Progenitor cell of endocrine pancreas (in vitro differentiated cells): ENCODE measurements at regions not wholly inside any gene's neighbourhood (a gene's known extent, or its start where the extent isn't known, plus 50 kb on each side); places are given as distances from the start of the nearest gene placed in this dataset.

Experiments used
- DNase-seq: peaks from one replicate; pipeline ENCODE4 v3.0.0; 2021; ENCODE audit warnings: low spot score; ENCODE audit not compliant: unreplicated experiment
- H3K27ac Mint-ChIP-seq: 2 replicates; pipeline ENCODE4 v1.8.0; 2021; ENCODE audit warnings: mild to moderate bottlenecking, moderate library complexity, mixed read lengths
- H3K27me3 Mint-ChIP-seq: 2 replicates; pipeline ENCODE4 v1.8.0; 2021; ENCODE audit warnings: mixed read lengths
- H3K36me3 Mint-ChIP-seq: 2 replicates; pipeline ENCODE4 v1.8.0; 2022; ENCODE audit warnings: mixed read lengths; ENCODE audit not compliant: insufficient read depth
- H3K4me1 Mint-ChIP-seq: 2 replicates; pipeline ENCODE4 v1.8.0; 2021; ENCODE audit warnings: low read depth, mixed read lengths
- H3K4me3 Mint-ChIP-seq: 2 replicates; pipeline ENCODE4 v1.8.0; 2021; ENCODE audit warnings: low read depth, mild to moderate bottlenecking, moderate library complexity, mixed read lengths
- H3K9me3 Mint-ChIP-seq: 2 replicates; pipeline ENCODE4 v1.8.0; 2021; ENCODE audit warnings: low read depth, mixed read lengths
- TF ChIP-seq, protein P1 (sequence below): fragments of 200-600 bp; sonication (generic); IDR thresholded peaks from one replicate; pipeline ENCODE4 v1.5.0; 2021; ENCODE audit warnings: antibody characterized with exemption, mild to moderate bottlenecking; ENCODE audit not compliant: unreplicated experiment

DNA sequence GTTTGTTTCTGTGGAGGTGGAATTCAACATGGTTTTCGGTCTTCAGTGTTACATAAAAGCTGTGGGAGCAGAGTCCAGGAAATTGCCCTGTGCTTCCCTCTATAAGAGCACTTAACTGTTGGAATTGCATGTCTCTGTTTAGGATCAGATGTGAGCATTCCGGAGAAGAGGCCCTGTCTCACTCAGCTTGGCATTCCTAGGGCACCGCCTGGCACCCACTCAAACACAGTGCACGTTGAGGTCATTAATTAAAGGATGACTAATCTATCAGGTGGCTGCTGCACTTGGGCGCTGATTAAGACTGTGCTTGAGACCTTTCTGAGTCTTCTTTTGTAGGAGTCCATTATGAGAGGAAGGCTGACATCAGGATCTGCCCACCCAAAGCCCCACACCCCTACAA, 82.8 kb upstream of the VIPR2 start:
- no peaks in the 10 kb centered on the region for H3K4me1 Mint-ChIP-seq
- no peak for DNase-seq
- H3K27me3 Mint-ChIP-seq, result no peaks in the 10 kb centered on the region
- H3K27ac Mint-ChIP-seq, result no peak overlapping the region
- H3K4me3 Mint-ChIP-seq, result no peak overlapping the region
- peaks cover 37% of the 10 kb centered on the region for H3K9me3 Mint-ChIP-seq
- H3K36me3 Mint-ChIP-seq, result no peaks in the 10 kb centered on the region
- TF ChIP-seq, protein P1, sequence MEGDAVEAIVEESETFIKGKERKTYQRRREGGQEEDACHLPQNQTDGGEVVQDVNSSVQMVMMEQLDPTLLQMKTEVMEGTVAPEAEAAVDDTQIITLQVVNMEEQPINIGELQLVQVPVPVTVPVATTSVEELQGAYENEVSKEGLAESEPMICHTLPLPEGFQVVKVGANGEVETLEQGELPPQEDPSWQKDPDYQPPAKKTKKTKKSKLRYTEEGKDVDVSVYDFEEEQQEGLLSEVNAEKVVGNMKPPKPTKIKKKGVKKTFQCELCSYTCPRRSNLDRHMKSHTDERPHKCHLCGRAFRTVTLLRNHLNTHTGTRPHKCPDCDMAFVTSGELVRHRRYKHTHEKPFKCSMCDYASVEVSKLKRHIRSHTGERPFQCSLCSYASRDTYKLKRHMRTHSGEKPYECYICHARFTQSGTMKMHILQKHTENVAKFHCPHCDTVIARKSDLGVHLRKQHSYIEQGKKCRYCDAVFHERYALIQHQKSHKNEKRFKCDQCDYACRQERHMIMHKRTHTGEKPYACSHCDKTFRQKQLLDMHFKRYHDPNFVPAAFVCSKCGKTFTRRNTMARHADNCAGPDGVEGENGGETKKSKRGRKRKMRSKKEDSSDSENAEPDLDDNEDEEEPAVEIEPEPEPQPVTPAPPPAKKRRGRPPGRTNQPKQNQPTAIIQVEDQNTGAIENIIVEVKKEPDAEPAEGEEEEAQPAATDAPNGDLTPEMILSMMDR, result no peak

DNA sequence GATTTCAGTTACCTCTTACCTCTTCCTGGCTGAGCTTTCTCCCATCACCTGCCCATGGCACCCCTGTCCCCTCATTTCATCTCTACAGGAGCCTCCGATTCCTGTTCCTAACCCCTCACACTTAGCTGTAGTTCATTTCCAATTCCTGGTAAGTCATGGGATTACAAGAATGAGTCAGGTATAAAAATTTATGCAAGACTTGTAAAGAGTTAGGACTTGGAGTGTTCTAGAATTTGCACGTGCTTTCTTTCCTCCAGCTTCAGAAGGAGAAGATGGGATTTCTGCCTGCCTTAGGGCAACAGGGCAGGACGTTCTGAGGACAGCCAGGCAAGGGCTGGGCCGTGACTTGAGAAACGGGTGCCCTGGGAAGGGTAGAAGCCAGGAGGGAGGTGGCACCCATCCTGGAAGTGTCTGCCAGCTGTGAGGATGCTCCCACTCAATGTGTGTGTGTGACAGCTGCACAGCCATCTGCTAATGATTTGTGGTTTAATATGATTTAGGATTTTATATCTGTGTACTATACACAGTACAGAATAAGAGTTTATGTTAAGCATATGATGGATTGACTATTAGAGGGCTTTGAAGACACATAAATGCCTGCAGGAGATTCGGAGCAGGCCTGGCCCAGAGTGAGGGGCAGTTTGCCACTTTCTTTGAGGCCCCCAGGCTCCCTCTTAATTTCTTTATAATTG, 81.5 kb upstream of the VIPR2 start:
- H3K4me1 Mint-ChIP-seq, result no peaks in the 10 kb centered on the region
- H3K27me3 Mint-ChIP-seq, result no peaks in the 10 kb centered on the region
- DNase-seq, result no peak
- no peak overlapping the region for H3K27ac Mint-ChIP-seq
- TF ChIP-seq, protein P1, result no peak
- no peak overlapping the region for H3K4me3 Mint-ChIP-seq
- H3K9me3 Mint-ChIP-seq, result peaks cover 32% of the 10 kb centered on the region
- H3K36me3 Mint-ChIP-seq, result no peaks in the 10 kb centered on the region

DNA sequence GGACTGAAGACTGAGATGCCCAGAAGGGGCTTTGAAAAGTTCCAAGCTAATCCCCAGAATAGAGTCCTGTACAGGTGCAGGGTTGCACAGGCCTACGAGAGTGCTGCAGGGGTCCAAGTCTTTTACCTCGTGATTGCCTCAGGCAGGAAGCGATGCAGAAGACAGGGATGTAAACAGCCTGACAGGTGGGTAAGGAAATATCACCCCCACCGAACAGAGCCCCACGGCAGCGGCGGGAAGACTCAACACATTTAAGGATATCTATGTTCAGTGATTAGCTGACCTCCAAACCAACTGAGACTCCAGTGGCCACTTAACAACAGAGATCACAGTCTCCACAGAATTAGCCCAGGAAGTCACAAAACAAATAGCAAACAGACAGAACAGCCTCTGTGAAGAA, 73.9 kb upstream of the VIPR2 start:
- H3K9me3 Mint-ChIP-seq, result peaks cover 36% of the 10 kb centered on the region
- TF ChIP-seq, protein P1, result no peak
- H3K36me3 Mint-ChIP-seq, result peaks cover 2% of the 10 kb centered on the region
- H3K4me3 Mint-ChIP-seq, result no peak overlapping the region
- no peaks in the 10 kb centered on the region for H3K27me3 Mint-ChIP-seq
- no peaks in the 10 kb centered on the region for H3K4me1 Mint-ChIP-seq
- no peak for DNase-seq
- H3K27ac Mint-ChIP-seq, result no peak overlapping the region

DNA sequence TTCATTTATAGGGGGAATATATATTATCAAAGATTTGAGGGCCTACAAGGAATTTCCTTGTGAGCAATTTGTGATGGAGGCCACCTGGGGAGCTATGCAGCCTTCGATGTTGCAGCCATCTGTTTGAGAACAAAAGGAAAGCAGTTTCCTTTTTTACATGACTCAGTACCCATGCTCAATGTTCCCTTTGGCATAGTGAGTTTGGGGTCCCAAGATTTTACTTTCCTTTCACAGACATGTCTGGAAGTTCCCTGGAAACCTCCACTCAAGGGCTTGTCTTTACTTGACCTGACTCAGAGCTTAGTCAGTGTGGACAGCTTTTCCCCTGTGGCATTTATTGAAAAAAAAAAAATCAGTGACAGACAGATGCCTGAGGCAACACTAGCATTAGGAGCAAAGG, 73.5 kb upstream of the VIPR2 start:
- Mint-ChIP-seq H3K4me3 (no peak overlapping the region), H3K27ac (no peak overlapping the region)

GRCh38 chr7:159215076-159215475, 70.4 kb upstream of the VIPR2 start:
- TF ChIP-seq, protein P1, result no peak
- DNase-seq, result no peak
- Mint-ChIP-seq H3K27ac (no peak overlapping the region), H3K36me3 (peaks cover 2% of the 10 kb centered on the region), H3K4me1 (no peaks in the 10 kb centered on the region), H3K9me3 (peaks cover 45% of the 10 kb centered on the region), H3K27me3 (no peaks in the 10 kb centered on the region), H3K4me3 (no peak overlapping the region)

More for the DNA sequence above, 73.5 kb upstream of the VIPR2 start:
- H3K9me3 Mint-ChIP-seq, result peaks cover 32% of the 10 kb centered on the region
- H3K36me3 Mint-ChIP-seq, result peaks cover 2% of the 10 kb centered on the region
- no peak for DNase-seq
- no peaks in the 10 kb centered on the region for H3K27me3 Mint-ChIP-seq
- TF ChIP-seq, protein P1, result no peak
- H3K4me1 Mint-ChIP-seq, result no peaks in the 10 kb centered on the region
